ENCODE measurements at regions not wholly inside any gene's neighbourhood (a gene's known extent, or its start where the extent isn't known, plus 50 kb on each side); places are given as distances from the start of the nearest gene placed in this dataset.

- DNase-seq = no peak
Measured at GRCh38 chr11:106413222-106413621, 335.8 kb downstream of the AASDHPPT start.

GRCh38 chr11:106415510-106415909 is 338.0 kb downstream of the AASDHPPT start:
- DNase-seq = no peak

- no peak for DNase-seq
Measured at GRCh38 chr11:106418791-106419190, 341.3 kb downstream of the AASDHPPT start.

- DNase-seq = no peak
Measured at GRCh38 chr11:106420048-106420665, 342.7 kb downstream of the AASDHPPT start.

- no peak for DNase-seq
Measured at GRCh38 chr11:106420686-106421085, 343.2 kb downstream of the AASDHPPT start.

GRCh38 chr11:106421676-106422292 is 344.3 kb downstream of the AASDHPPT start:
- DNase-seq = no peak

- DNase-seq = no peak
Measured at GRCh38 chr11:106422583-106422982, 345.1 kb downstream of the AASDHPPT start.

- no peak for DNase-seq
Measured at GRCh38 chr11:106424111-106424510, 346.6 kb downstream of the AASDHPPT start.

- no peak for DNase-seq
Measured at GRCh38 chr11:106425819-106426218, 348.4 kb downstream of the AASDHPPT start.

GRCh38 chr11:106426696-106427095 is 349.2 kb downstream of the AASDHPPT start:
- no peak for DNase-seq

GRCh38 chr11:106427736-106428135 is 350.3 kb downstream of the AASDHPPT start:
- no peak for DNase-seq

GRCh38 chr11:106442032-106442431 is 364.6 kb downstream of the AASDHPPT start:
- DNase-seq = no peak

- no peak for DNase-seq
Measured at GRCh38 chr11:106446302-106446701, 368.8 kb downstream of the AASDHPPT start.

- no peak for DNase-seq
Measured at GRCh38 chr11:106446955-106447354, 369.5 kb downstream of the AASDHPPT start.

GRCh38 chr11:106447631-106448191 is 370.2 kb downstream of the AASDHPPT start:
- no peak for DNase-seq

- DNase-seq = no peak
Measured at GRCh38 chr11:106449763-106450162, 372.3 kb downstream of the AASDHPPT start.

- no peak for DNase-seq
Measured at GRCh38 chr11:106451228-106451922, 373.9 kb downstream of the AASDHPPT start.

GRCh38 chr11:106456647-106457046 is 379.2 kb downstream of the AASDHPPT start:
- DNase-seq = no peak

GRCh38 chr11:106457727-106458126 is 380.3 kb downstream of the AASDHPPT start:
- no peak for DNase-seq

GRCh38 chr11:106459135-106459534 is 381.7 kb downstream of the AASDHPPT start:
- no peak for DNase-seq

- DNase-seq = no peak
Measured at GRCh38 chr11:106461148-106461691, 383.8 kb downstream of the AASDHPPT start.

GRCh38 chr11:106461839-106462545 is 384.5 kb downstream of the AASDHPPT start:
- DNase-seq = no peak

- DNase-seq = no peak
Measured at GRCh38 chr11:106463154-106463553, 385.7 kb downstream of the AASDHPPT start.
